ENCODE measurements at regions not wholly inside any gene's neighbourhood (a gene's known extent, or its start where the extent isn't known, plus 50 kb on each side); places are given as distances from the start of the nearest gene placed in this dataset.

- no peak for DNase-seq
These were observed 52.4 kb upstream of the FICD start for GRCh38 chr12:108462686-108463085.

GRCh38 chr12:108461058-108461660 is 53.9 kb upstream of the FICD start:
- DNase-seq = no peak

- DNase-seq = no peak
These were observed 55.9 kb upstream of the FICD start for GRCh38 chr12:108459149-108459548.

- no peak for DNase-seq
These were observed 57.2 kb upstream of the FICD start for GRCh38 chr12:108457734-108458361.

GRCh38 chr12:108457006-108457733 is 57.9 kb upstream of the FICD start:
- DNase-seq = peak; percentile 5

GRCh38 chr12:108455706-108456105 is 59.4 kb upstream of the FICD start:
- no peak for DNase-seq

- no peak for DNase-seq
These were observed 60.4 kb upstream of the FICD start for GRCh38 chr12:108454539-108455139.

GRCh38 chr12:108449478-108449877 is 65.6 kb upstream of the FICD start:
- no peak for DNase-seq

- DNase-seq = no peak
These were observed 66.8 kb upstream of the FICD start for GRCh38 chr12:108448246-108448645.

GRCh38 chr12:108447168-108447832 is 67.8 kb upstream of the FICD start:
- DNase-seq = no peak

- no peak for DNase-seq
These were observed 68.3 kb upstream of the FICD start for GRCh38 chr12:108446766-108447165.

GRCh38 chr12:108442910-108443309 is 72.2 kb upstream of the FICD start:
- DNase-seq = no peak

- no peak for DNase-seq
These were observed 73.0 kb upstream of the FICD start for GRCh38 chr12:108442067-108442466.

GRCh38 chr12:108441549-108441948 is 73.5 kb upstream of the FICD start:
- DNase-seq = no peak

GRCh38 chr12:108440736-108441135 is 74.3 kb upstream of the FICD start:
- DNase-seq = no peak

GRCh38 chr12:108438667-108439066 is 76.4 kb upstream of the FICD start:
- DNase-seq = no peak

- DNase-seq = no peak
These were observed 82.5 kb upstream of the FICD start for GRCh38 chr12:108432423-108433121.

GRCh38 chr12:108430926-108431325 is 84.2 kb upstream of the FICD start:
- no peak for DNase-seq

- DNase-seq = no peak
These were observed 84.8 kb upstream of the FICD start for GRCh38 chr12:108430245-108430644.

GRCh38 chr12:108425238-108425795 is 86.2 kb upstream of the CMKLR1 start:
- no peak for DNase-seq

- no peak for DNase-seq
These were observed 85.7 kb upstream of the CMKLR1 start for GRCh38 chr12:108424816-108425215.

GRCh38 chr12:108424026-108424425 is 84.9 kb upstream of the CMKLR1 start:
- DNase-seq = no peak
